SK-N-MC (cell line): ENCODE measurements at regions not wholly inside any gene's neighbourhood (a gene's known extent, or its start where the extent isn't known, plus 50 kb on each side); places are given as distances from the start of the nearest gene placed in this dataset.
A peak's percentile ranks its signal among the peaks of the same experiment; 100 is the strongest.

Experiments used
- DNase-seq: peaks from one replicate; pipeline ENCODE4 v3.0.0-alpha.2; 2011; ENCODE audit warnings: low read depth, low spot score
- H3K27ac ChIP-seq: fragments of 200-600 bp; sonication (generic); 2 replicates; pipeline ENCODE4 v1.5.1; 2016; ENCODE audit warnings: mixed run types
- H3K36me3 ChIP-seq: fragments of 200-600 bp; sonication (generic); 2 replicates; pipeline ENCODE4 v1.6.1; 2017; ENCODE audit warnings: antibody characterized with exemption, low read length, mixed read lengths; ENCODE audit not compliant: insufficient read depth
- H3K4me3 ChIP-seq: fragments of 200-600 bp; sonication (generic); 2 replicates; pipeline ENCODE4 v1.5.1; 2016
- H3K9ac ChIP-seq: fragments of 200-600 bp; sonication (generic); 2 replicates; pipeline ENCODE4 v1.8.0; 2017; ENCODE audit warnings: mixed run types, mixed read lengths; ENCODE audit not compliant: insufficient read length
- H3K9me3 ChIP-seq: fragments of 200-600 bp; sonication (generic); 2 replicates; pipeline ENCODE4 v1.6.1; 2017; ENCODE audit warnings: low read depth, mild to moderate bottlenecking, antibody characterized with exemption, low read length, moderate library complexity, mixed read lengths
- EZH2 ChIP-seq: fragments of 200-600 bp; sonication (generic); IDR thresholded peaks from one replicate; pipeline ENCODE4 v1.6.1; 2017; ENCODE audit warnings: antibody characterized with exemption
- FOXP2 ChIP-seq: optimal IDR thresholded peaks from 2 replicates; pipeline ENCODE3; 2011; ENCODE audit warnings: mild to moderate bottlenecking, moderate library complexity; ENCODE audit not compliant: insufficient read depth; ENCODE audit errors: extremely low read length, control extremely low read depth
- POLR2AphosphoS5 ChIP-seq: IDR thresholded peaks from 2 replicates; pipeline ENCODE4 v1.6.1; 2012; ENCODE audit warnings: mild to moderate bottlenecking, low read depth, low read length, borderline replicate concordance

DNA sequence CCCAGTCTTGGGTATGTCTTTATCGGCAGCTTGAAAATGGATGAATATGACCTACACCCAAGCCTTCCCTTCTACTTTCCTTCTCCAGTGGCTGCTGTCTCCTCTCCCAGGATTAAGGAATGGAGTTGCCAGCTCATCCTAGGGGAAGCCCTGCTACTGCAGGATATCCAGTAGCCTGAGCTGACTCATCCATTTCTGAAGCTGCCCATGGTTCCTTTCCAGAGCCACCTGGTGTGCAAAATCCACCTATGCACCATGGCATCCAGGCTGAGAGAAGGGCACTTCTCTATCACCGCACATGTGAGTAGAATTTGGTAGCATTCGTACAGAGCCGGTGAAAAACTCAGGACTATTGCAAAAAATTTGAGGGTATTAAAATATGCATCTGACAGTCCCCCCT is 290.8 kb downstream of the YTHDC2 start:
- Histone ChIP-seq H3K36me3 (no peaks in the 10 kb centered on the region), H3K27ac (no peak overlapping the region), H3K9ac (no peak overlapping the region), H3K9me3 (no peaks in the 10 kb centered on the region), H3K4me3 (no peak overlapping the region)
- TF ChIP-seq EZH2 (no peak), POLR2AphosphoS5 (no peak), FOXP2 (no peak)
- DNase-seq, result no peak

DNA sequence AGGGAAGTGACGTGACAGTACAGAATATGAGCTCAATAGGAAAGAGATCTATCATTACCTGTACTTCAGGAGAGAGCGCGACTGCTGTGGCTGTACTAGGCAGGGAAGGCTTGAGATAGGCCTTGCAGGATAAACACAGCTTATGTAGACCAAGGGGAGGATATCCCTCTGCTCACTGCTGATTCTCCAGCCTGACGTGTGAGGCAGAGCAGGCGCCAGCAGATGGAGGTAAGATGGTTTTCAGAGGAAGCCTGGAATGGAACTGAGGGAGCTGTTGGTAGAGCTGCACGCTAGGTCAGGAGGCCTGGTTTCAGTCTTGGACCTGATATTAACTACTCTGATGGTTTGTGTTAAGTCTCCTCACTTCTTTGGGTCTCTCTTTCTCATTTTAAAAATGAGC is 291.4 kb downstream of the YTHDC2 start:
- no peak overlapping the region for H3K27ac ChIP-seq
- DNase-seq, result no peak
- H3K4me3 ChIP-seq, result no peak overlapping the region
- no peaks in the 10 kb centered on the region for H3K9me3 ChIP-seq
- no peaks in the 10 kb centered on the region for H3K36me3 ChIP-seq
- TF ChIP-seq POLR2AphosphoS5 (no peak), FOXP2 (no peak), EZH2 (no peak)
- H3K9ac ChIP-seq, result no peak overlapping the region

DNA sequence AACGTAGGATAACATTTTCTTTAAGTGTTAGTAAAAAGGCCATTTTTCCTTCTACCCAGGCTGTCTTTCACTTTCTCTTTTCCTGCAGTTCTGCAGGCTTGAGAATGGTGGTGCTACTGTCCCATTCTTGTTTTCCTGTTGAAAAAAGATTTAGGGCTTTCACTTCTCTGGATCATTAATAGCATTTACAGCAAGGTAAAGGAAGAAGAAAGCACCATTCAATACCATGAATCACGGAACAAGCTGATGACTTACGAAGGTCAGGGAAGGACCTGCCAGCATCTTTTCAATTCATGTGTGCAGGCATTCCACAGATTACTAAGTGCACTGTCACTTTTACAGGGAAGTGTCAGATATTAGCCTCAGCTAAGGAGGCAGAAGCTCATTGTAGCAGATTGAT is 292.8 kb downstream of the YTHDC2 start:
- Histone ChIP-seq H3K27ac (no peak overlapping the region), H3K9ac (no peak overlapping the region), H3K4me3 (peak overlapping the region; percentile 10; the same call in 1 of the 2 replicates), H3K9me3 (no peaks in the 10 kb centered on the region), H3K36me3 (no peaks in the 10 kb centered on the region)
- no peak for DNase-seq
- TF ChIP-seq POLR2AphosphoS5, result no peak

DNA sequence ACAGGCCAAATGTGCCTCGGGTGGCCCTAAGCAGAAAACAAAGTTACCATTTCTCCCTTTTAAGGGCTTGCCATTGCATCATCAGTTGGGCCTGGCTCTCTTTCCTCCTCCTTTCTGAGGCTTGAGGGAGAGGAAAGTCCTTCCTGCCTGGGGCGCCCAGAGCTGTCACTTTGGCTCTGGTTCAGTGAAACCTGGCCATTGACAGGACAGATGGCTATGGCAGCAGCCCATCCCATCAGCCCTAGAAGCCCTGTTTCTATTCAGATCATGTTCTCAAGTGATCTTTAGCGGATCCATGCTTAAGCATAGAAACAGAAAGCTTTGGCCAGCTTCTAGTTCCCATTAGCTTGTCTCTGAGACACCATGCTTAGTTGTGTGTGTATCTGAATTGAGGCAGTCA is 293.4 kb downstream of the YTHDC2 start:
- Histone ChIP-seq H3K9me3 (no peaks in the 10 kb centered on the region), H3K9ac (no peak overlapping the region), H3K36me3 (no peaks in the 10 kb centered on the region), H3K4me3 (no peak overlapping the region), H3K27ac (no peak overlapping the region)
- DNase-seq, result no peak
- TF ChIP-seq POLR2AphosphoS5 (no peak), EZH2 (no peak), FOXP2 (no peak)

GRCh38 chr5:113807427-113807991 is 294.0 kb downstream of the YTHDC2 start:
- Histone ChIP-seq H3K27ac (no peak overlapping the region), H3K9ac (no peak overlapping the region), H3K9me3 (no peaks in the 10 kb centered on the region), H3K4me3 (no peak overlapping the region), H3K36me3 (no peaks in the 10 kb centered on the region)
- DNase-seq, result no peak
- TF ChIP-seq EZH2 (no peak), POLR2AphosphoS5 (no peak), FOXP2 (no peak)

DNA sequence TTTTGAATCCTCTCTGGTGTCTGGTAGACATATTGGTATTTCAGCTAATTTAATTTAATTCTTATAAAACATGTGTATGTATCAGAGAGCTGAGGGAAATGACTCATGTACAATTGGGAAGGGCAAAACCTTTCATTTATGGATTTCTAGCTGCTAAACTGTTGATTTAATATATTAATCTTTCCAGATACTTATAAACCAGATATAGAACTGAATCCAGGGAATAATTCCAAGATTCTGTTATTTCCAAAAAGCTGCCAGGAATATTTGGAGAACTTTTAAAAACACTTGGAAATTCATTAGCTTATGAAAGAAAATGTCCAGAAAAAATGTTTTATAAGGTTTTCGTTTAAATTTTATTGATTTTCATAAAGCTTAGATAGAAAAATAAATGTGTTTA is 295.5 kb downstream of the YTHDC2 start:
- Histone ChIP-seq H3K9ac (no peak overlapping the region), H3K4me3 (no peak overlapping the region), H3K36me3 (no peaks in the 10 kb centered on the region), H3K9me3 (no peaks in the 10 kb centered on the region), H3K27ac (no peak overlapping the region)
- DNase-seq, result no peak
- TF ChIP-seq EZH2, result no peak
- TF ChIP-seq POLR2AphosphoS5, result no peak
- TF ChIP-seq FOXP2, result no peak

DNA sequence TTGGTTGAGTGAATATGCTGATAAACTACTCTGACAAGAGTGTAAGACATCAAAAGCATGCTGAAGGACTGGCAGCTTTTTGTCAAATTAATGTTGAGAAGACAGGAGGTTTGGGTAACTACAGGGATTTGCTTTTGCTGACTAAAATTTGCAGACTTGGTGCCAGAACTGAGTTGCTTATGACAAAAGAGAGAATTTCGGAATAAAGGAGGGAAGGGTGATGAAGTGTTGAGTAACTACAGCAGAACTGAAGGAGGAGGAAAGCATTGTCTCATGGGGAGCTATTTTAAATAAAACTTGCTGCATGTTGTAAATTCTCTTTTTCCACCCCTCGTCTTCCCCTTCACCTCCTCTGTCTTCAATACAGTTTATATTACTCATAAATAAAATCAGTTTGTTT is 296.1 kb downstream of the YTHDC2 start:
- H3K36me3 ChIP-seq, result no peaks in the 10 kb centered on the region
- no peaks in the 10 kb centered on the region for H3K9me3 ChIP-seq
- H3K4me3 ChIP-seq, result no peak overlapping the region
- H3K27ac ChIP-seq, result no peak overlapping the region
- TF ChIP-seq EZH2 (no peak), FOXP2 (no peak), POLR2AphosphoS5 (no peak)
- DNase-seq, result no peak
- H3K9ac ChIP-seq, result no peak overlapping the region

- H3K4me3 ChIP-seq, result no peak overlapping the region
- TF ChIP-seq FOXP2 (no peak), POLR2AphosphoS5 (no peak), EZH2 (no peak)
- no peaks in the 10 kb centered on the region for H3K9me3 ChIP-seq
- no peaks in the 10 kb centered on the region for H3K36me3 ChIP-seq
- H3K27ac ChIP-seq, result no peak overlapping the region
- H3K9ac ChIP-seq, result no peak overlapping the region
- no peak for DNase-seq
Measured at GRCh38 chr5:113813466-113813865, 300.0 kb downstream of the YTHDC2 start.

DNA sequence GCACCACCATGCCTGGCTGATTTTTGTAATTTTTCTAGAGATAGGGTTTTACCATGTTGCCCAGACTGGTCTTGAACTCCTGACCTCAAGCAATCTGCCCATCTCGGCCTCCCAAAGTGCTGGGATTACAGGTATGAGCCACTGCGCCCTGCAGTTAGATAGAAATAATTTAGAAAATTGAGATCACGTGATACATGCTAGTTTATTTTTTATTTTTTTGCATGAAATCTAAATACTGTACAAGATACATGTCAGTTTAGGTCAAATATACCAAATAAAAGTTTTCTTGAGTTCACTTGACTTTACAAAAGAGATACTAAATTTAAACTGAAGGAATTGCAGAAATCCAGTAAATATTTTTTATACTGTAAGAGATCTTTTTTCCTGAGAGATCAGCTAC is 304.2 kb downstream of the YTHDC2 start:
- no peak overlapping the region for H3K9ac ChIP-seq
- TF ChIP-seq EZH2, result no peak
- no peak for TF ChIP-seq FOXP2
- TF ChIP-seq POLR2AphosphoS5, result no peak
- H3K36me3 ChIP-seq, result no peaks in the 10 kb centered on the region
- no peaks in the 10 kb centered on the region for H3K9me3 ChIP-seq
- no peak for DNase-seq
- H3K27ac ChIP-seq, result no peak overlapping the region
- no peak overlapping the region for H3K4me3 ChIP-seq
